GM12891 (cell line): ENCODE measurements at regions not wholly inside any gene's neighbourhood (a gene's known extent, or its start where the extent isn't known, plus 50 kb on each side); places are given as distances from the start of the nearest gene placed in this dataset.
"Not testable (repeated sequence)": the region's sequence is repeated elsewhere in the genome, so short reads cannot be mapped to it uniquely, and the experiment has no call there.

ENCODE experiments used
- DNase-seq: peaks from one replicate; pipeline ENCODE4 v3.0.0; 2011; ENCODE audit warnings: low spot score; ENCODE audit not compliant: insufficient read length
- FAIRE-seq: peaks from 2 replicates; lab custom pipeline; 2011; peaks lifted over from hg19 to GRCh38; lab: Jason Lieb, UNC
- PAX5 ChIP-seq: IDR thresholded peaks from 2 replicates; pipeline ENCODE4 v1.6.1; 2011; ENCODE audit warnings: low read length, moderate library complexity, mild to moderate bottlenecking; ENCODE audit not compliant: insufficient read depth, severe bottlenecking
- POLR2A ChIP-seq: IDR thresholded peaks from 2 replicates; pipeline ENCODE4 v1.6.1; 2011; ENCODE audit warnings: low read depth, low read length, control low read depth
- POLR2AphosphoS5 ChIP-seq: IDR thresholded peaks from 2 replicates; pipeline ENCODE4 v1.6.1; 2011; ENCODE audit warnings: low read depth, low read length, control low read depth
- POU2F2 ChIP-seq: IDR thresholded peaks from 2 replicates; pipeline ENCODE4 v1.6.1; 2011; ENCODE audit warnings: low read depth, mild to moderate bottlenecking, control low read depth, low read length, moderate library complexity
- SPI1 ChIP-seq: IDR thresholded peaks from 2 replicates; pipeline ENCODE4 v1.6.1; 2011; ENCODE audit warnings: low read depth, low read length, control low read depth
- TAF1 ChIP-seq: IDR thresholded peaks from 2 replicates; pipeline ENCODE4 v1.6.1; 2011; ENCODE audit warnings: low read depth, low read length, control low read depth

GRCh38 chr15:36007699-36008098, 461.7 kb upstream of the DPH6 start:
- no peak for DNase-seq
- TF ChIP-seq POLR2A (no peak), PAX5 (no peak), POU2F2 (no peak)
- FAIRE-seq, result no peak

GRCh38 chr15:36008719-36009118, 462.8 kb upstream of the DPH6 start:
- no peak for FAIRE-seq
- TF ChIP-seq SPI1, result no peak
- TF ChIP-seq TAF1, result no peak
- no peak for TF ChIP-seq POU2F2
- TF ChIP-seq POLR2A, result no peak
- TF ChIP-seq POLR2AphosphoS5, result no peak
- TF ChIP-seq PAX5, result no peak
- DNase-seq, result no peak

GRCh38 chr15:36024031-36024688, 478.2 kb upstream of the DPH6 start:
- no peak for DNase-seq
- FAIRE-seq, result no peak
- no peak for TF ChIP-seq TAF1
- TF ChIP-seq PAX5, result no peak
- TF ChIP-seq POLR2AphosphoS5, result no peak
- no peak for TF ChIP-seq SPI1
- TF ChIP-seq POLR2A, result no peak
- TF ChIP-seq POU2F2, result no peak

GRCh38 chr15:36026627-36027283, 480.8 kb upstream of the DPH6 start:
- no peak for TF ChIP-seq PAX5
- TF ChIP-seq SPI1, result no peak
- no peak for TF ChIP-seq POU2F2
- TF ChIP-seq POLR2AphosphoS5, result no peak
- no peak for TF ChIP-seq POLR2A
- DNase-seq (no peak), FAIRE-seq (no peak)

GRCh38 chr15:36029606-36030210, 483.7 kb upstream of the DPH6 start:
- no peak for DNase-seq
- no peak for FAIRE-seq
- no peak for TF ChIP-seq TAF1

GRCh38 chr15:36039996-36040572, 494.1 kb upstream of the DPH6 start:
- DNase-seq (no peak), FAIRE-seq (no peak)
- TF ChIP-seq POU2F2 (no peak), SPI1 (no peak), POLR2A (no peak), TAF1 (no peak), POLR2AphosphoS5 (no peak), PAX5 (no peak)

GRCh38 chr15:36047018-36047716, 501.2 kb upstream of the DPH6 start:
- DNase-seq, FAIRE-seq: not testable (repeated sequence)

- FAIRE-seq, result no peak
- TF ChIP-seq TAF1 (no peak), POLR2A (no peak), POLR2AphosphoS5 (no peak), POU2F2 (no peak), PAX5 (no peak), SPI1 (no peak)
- no peak for DNase-seq
These were observed 504.9 kb upstream of the DPH6 start for GRCh38 chr15:36050899-36051298.

GRCh38 chr15:36052641-36053040, 506.7 kb upstream of the DPH6 start:
- not testable (repeated sequence) for DNase-seq, FAIRE-seq

GRCh38 chr15:36053746-36054145, 507.8 kb upstream of the DPH6 start:
- DNase-seq, result no peak
- TF ChIP-seq POLR2A (no peak), PAX5 (no peak), TAF1 (no peak), POU2F2 (no peak), POLR2AphosphoS5 (no peak), SPI1 (no peak)
- no peak for FAIRE-seq
